ENCODE measurements at regions not wholly inside any gene's neighbourhood (a gene's known extent, or its start where the extent isn't known, plus 50 kb on each side); places are given as distances from the start of the nearest gene placed in this dataset.

GRCh38 chr3:35201211-35201610, 438.1 kb upstream of the ARPP21 start:
- no peaks in the 10 kb centered on the region for H3K27me3 ChIP-seq (ENCODE audit: insufficient read depth, low read depth)
- H3K36me3 ChIP-seq (ENCODE audit: insufficient read depth): no peaks in the 10 kb centered on the region
- TF ChIP-seq CTCF (conservative IDR thresholded peaks at IDR 0.05; ENCODE audit: low read depth, low read length): no peak
- H3K9ac ChIP-seq: no peak overlapping the region
- no peak overlapping the region for H2AFZ ChIP-seq (ENCODE audit: low read depth)
- no peaks in the 10 kb centered on the region for H3K79me2 ChIP-seq (ENCODE audit: insufficient read depth, low read depth)
- no peaks in the 10 kb centered on the region for H3K4me1 ChIP-seq (ENCODE audit: low read depth, poor library complexity, severe bottlenecking)
- no peak overlapping the region for H3K4me3 ChIP-seq (IDR thresholded peaks at IDR 0.05; ENCODE audit: insufficient read depth, low read depth, low read length)
- no peaks in the 10 kb centered on the region for H4K20me1 ChIP-seq (ENCODE audit: insufficient read depth)
- H3K4me2 ChIP-seq: no peak overlapping the region
- no peak overlapping the region for H3K27ac ChIP-seq

- Histone ChIP-seq H4K20me1 (ENCODE audit: insufficient read depth) (no peaks in the 10 kb centered on the region), H2AFZ (ENCODE audit: low read depth) (no peak overlapping the region), H3K4me1 (ENCODE audit: low read depth, poor library complexity, severe bottlenecking) (no peaks in the 10 kb centered on the region), H3K27ac (no peak overlapping the region), H3K4me2 (no peak overlapping the region), H3K4me3 (IDR thresholded peaks at IDR 0.05; ENCODE audit: insufficient read depth, low read depth, low read length) (no peak overlapping the region), H3K27me3 (ENCODE audit: insufficient read depth, low read depth) (no peaks in the 10 kb centered on the region), H3K79me2 (ENCODE audit: insufficient read depth, low read depth) (no peaks in the 10 kb centered on the region), H3K9ac (no peak overlapping the region), H3K36me3 (ENCODE audit: insufficient read depth) (no peaks in the 10 kb centered on the region)
- no peak for TF ChIP-seq CTCF (conservative IDR thresholded peaks at IDR 0.05; ENCODE audit: low read depth, low read length)
Measured at GRCh38 chr3:35215525-35216500, 423.5 kb upstream of the ARPP21 start.

GRCh38 chr3:35216501-35217266, 422.6 kb upstream of the ARPP21 start:
- no peaks in the 10 kb centered on the region for H3K4me1 ChIP-seq (ENCODE audit: low read depth, poor library complexity, severe bottlenecking)
- no peaks in the 10 kb centered on the region for H3K79me2 ChIP-seq (ENCODE audit: insufficient read depth, low read depth)
- H3K36me3 ChIP-seq (ENCODE audit: insufficient read depth): no peaks in the 10 kb centered on the region
- H3K27me3 ChIP-seq (ENCODE audit: insufficient read depth, low read depth): no peaks in the 10 kb centered on the region
- no peak overlapping the region for H2AFZ ChIP-seq (ENCODE audit: low read depth)
- no peak overlapping the region for H3K9ac ChIP-seq
- H3K27ac ChIP-seq: no peak overlapping the region
- H3K4me3 ChIP-seq (IDR thresholded peaks at IDR 0.05; ENCODE audit: insufficient read depth, low read depth, low read length): no peak overlapping the region
- no peak for TF ChIP-seq CTCF (conservative IDR thresholded peaks at IDR 0.05; ENCODE audit: low read depth, low read length)
- no peaks in the 10 kb centered on the region for H4K20me1 ChIP-seq (ENCODE audit: insufficient read depth)
- no peak overlapping the region for H3K4me2 ChIP-seq

GRCh38 chr3:35223632-35224394, 415.5 kb upstream of the ARPP21 start:
- Histone ChIP-seq H3K79me2 (ENCODE audit: insufficient read depth, low read depth) (no peaks in the 10 kb centered on the region), H4K20me1 (ENCODE audit: insufficient read depth) (no peaks in the 10 kb centered on the region), H3K36me3 (ENCODE audit: insufficient read depth) (no peaks in the 10 kb centered on the region), H3K4me1 (ENCODE audit: low read depth, poor library complexity, severe bottlenecking) (no peaks in the 10 kb centered on the region), H2AFZ (ENCODE audit: low read depth) (no peak overlapping the region), H3K4me3 (IDR thresholded peaks at IDR 0.05; ENCODE audit: insufficient read depth, low read depth, low read length) (no peak overlapping the region), H3K27me3 (ENCODE audit: insufficient read depth, low read depth) (no peaks in the 10 kb centered on the region), H3K9ac (no peak overlapping the region), H3K4me2 (no peak overlapping the region), H3K27ac (no peak overlapping the region)
- TF ChIP-seq CTCF (conservative IDR thresholded peaks at IDR 0.05; ENCODE audit: low read depth, low read length): no peak

Measured in KMS-11 (cell line).